Thyroid gland (tissue), 4 donors: ENCODE measurements at regions not wholly inside any gene's neighbourhood (a gene's known extent, or its start where the extent isn't known, plus 50 kb on each side); places are given as distances from the start of the nearest gene placed in this dataset.

Experiments
- DNase-seq, 2 donors: peaks; one replicate each; pipeline ENCODE4 v3.0.0-alpha.2; 2019
- H3K27ac ChIP-seq, 3 donors: fragments of 200-600 bp; sonication (generic); 1 replicate in 2 of 3; 2 replicates in 1 of 3; pipeline ENCODE4 v1.5.1; 2016 to 2019; ENCODE audit warnings: mild to moderate bottlenecking in 1 of 3, moderate library complexity in 1 of 3
- H3K27me3 ChIP-seq: fragments of 200-600 bp; sonication (generic); one replicate; pipeline ENCODE4 v1.5.1; 2019
- H3K36me3 ChIP-seq, 2 donors: fragments of 200-600 bp; sonication (generic); one replicate each; pipeline ENCODE4 v1.5.1; 2016 to 2019
- H3K4me1 ChIP-seq, 2 donors: fragments of 200-600 bp; sonication (generic); one replicate each; pipeline ENCODE4 v1.5.1; 2017 to 2019
- H3K4me3 ChIP-seq, 3 donors: fragments of 200-600 bp; sonication (generic); replicated peaks in 1 of 3; 1 replicate in 2 of 3; 2 replicates in 1 of 3; pipeline ENCODE4 v1.5.1; 2016; ENCODE audit warnings: mild to moderate bottlenecking in 1 of 3
- H3K9me3 ChIP-seq: fragments of 200-600 bp; sonication (generic); one replicate; pipeline ENCODE4 v1.5.1; 2017
- CTCF ChIP-seq, 6 experiments: fragments of 200-600 bp in 3 of 6; fragments of 450-650 bp in 3 of 6; sonication (generic) in 3 of 6; IDR thresholded peaks; one replicate each; pipeline ENCODE4 v1.5.1; 2016 to 2019; ENCODE audit warnings: antibody characterized with exemption in 6 of 6, mild to moderate bottlenecking in 2 of 6, inconsistent platforms in 1 of 6, moderate library complexity in 1 of 6
- POLR2A ChIP-seq, 2 donors: fragments of 450-650 bp; IDR thresholded peaks; one replicate each; pipeline ENCODE4 v1.6.1; 2017; ENCODE audit warnings: antibody characterized with exemption in 2 of 2, mild to moderate bottlenecking in 2 of 2, moderate library complexity in 1 of 2
- WGBS, 2 donors: methylation state at CpG; one replicate each; pipeline ENCODE4 v1.1.5; 2017; 5-methylcytosine and 5-hydroxymethylcytosine counted together
- intact Hi-C: fragments of 100-400 bp; cut with DNase I; formaldehyde crosslinking; loops from one replicate; pipeline ENCODE4 v1.15.1; 2023

- Histone ChIP-seq H3K27me3 (no peaks in the 10 kb centered on the region), H3K9me3 (no peaks in the 10 kb centered on the region), H3K27ac (no peak overlapping the region), H3K36me3 (no peaks in the 10 kb centered on the region), H3K4me1 (peaks cover 0 to 16% of the 10 kb centered on the region in 2 donors), H3K4me3 (no peak overlapping the region)
- WGBS, 2 donors, result 92 to 94% methylated on average over 10 of the region's 10 CpGs
- intact Hi-C loops, result no loop called here
- no peak for DNase-seq
- no peak for TF ChIP-seq POLR2A (IDR thresholded peaks at IDR 0.05)
Measured at GRCh38 chr16:10333321-10334032, 52.4 kb upstream of the ATF7IP2 start.

GRCh38 chr16:10335681-10336080 is 50.2 kb upstream of the ATF7IP2 start:
- intact Hi-C loops, result no loop called here

More at GRCh38 chr16:10335681-10336080, 50.2 kb upstream of the ATF7IP2 start:
- no peak for DNase-seq
- H3K27ac ChIP-seq, result no peak overlapping the region
- TF ChIP-seq CTCF (IDR thresholded peaks at IDR 0.05) (no peak), POLR2A (IDR thresholded peaks at IDR 0.05) (no peak)
- no peaks in the 10 kb centered on the region for H3K9me3 ChIP-seq
- 84 to 88% methylated on average over 12 of the region's 12 CpGs for WGBS, 2 donors
- peaks cover 0 to 16% of the 10 kb centered on the region in 2 donors for H3K4me1 ChIP-seq
- no peaks in the 10 kb centered on the region for H3K36me3 ChIP-seq
- H3K27me3 ChIP-seq, result no peaks in the 10 kb centered on the region
- H3K4me3 ChIP-seq, result no peak overlapping the region
